K562 (cell line): ENCODE measurements at regions not wholly inside any gene's neighbourhood (a gene's known extent, or its start where the extent isn't known, plus 50 kb on each side); places are given as distances from the start of the nearest gene placed in this dataset.

Experiments
- ATAC-seq: fragments of 200-7000 bp; cut with Tn5 transposase; 3 replicates; pipeline ENCODE4 v1.9.1; 2020; ENCODE audit warnings: moderate library complexity
- BruUV-seq: library from RNA; stranded (reverse); fragments of 400-500 nt; replicated peaks from 2 replicates; lab custom pipeline; 2021; lab: Mats Ljungman, UMichigan
- CTCF ChIA-PET: fragments of 300-600 bp; formaldehyde crosslinking; extraction: SDS; loops from one replicate; lab custom pipeline; 2021; ENCODE audit warnings: low intra/inter-chr PET ratio; lab: Yijun Ruan, JAX
- POLR2A ChIA-PET: fragments of 300-600, 350-650 bp; sonication (Branson Sonifier 250); formaldehyde crosslinking; extraction: SDS; loops from one replicate; lab custom pipeline; 2021; ENCODE audit warnings: antibody characterized with exemption, inconsistent platforms; lab: Yijun Ruan, JAX
- DNase-seq, 4 experiments: peaks; one replicate each; pipeline versions ENCODE4 v3.0.0 to v3.0.0-alpha.2; 2011 to 2018; ENCODE audit warnings: low spot score in 3 of 4, mixed read lengths in 3 of 4; ENCODE audit errors: extremely low read depth in 1 of 4
- FAIRE-seq: peaks from 2 replicates; lab custom pipeline; 2011; peaks lifted over from hg19 to GRCh38; lab: Jason Lieb, UNC
- H2AFZ ChIP-seq: 2 replicates; pipeline ENCODE4 v1.6.0; 2011; ENCODE audit warnings: low read depth, low read length, control low read depth, inconsistent platforms
- H3K27ac ChIP-seq: fragments of 200-600 bp; 3 replicates; pipeline ENCODE4 v1.8.0; 2011; ENCODE audit warnings: low read depth, mild to moderate bottlenecking, control low read depth, inconsistent platforms, low read length, moderate library complexity, mixed read lengths; ENCODE audit errors: extremely low read depth
- H3K27me3 ChIP-seq, 2 experiments: fragments of 300-600 bp in 1 of 2; 2 replicates in 1 of 2; 3 replicates in 1 of 2; pipeline versions ENCODE4 v1.6.0 to v1.8.0; 2011; ENCODE audit warnings: inconsistent platforms in 2 of 2, low read length in 2 of 2, mild to moderate bottlenecking in 1 of 2, mixed read lengths in 1 of 2, moderate library complexity in 1 of 2; ENCODE audit not compliant: control insufficient read depth in 2 of 2, insufficient read depth in 2 of 2
- H3K36me3 ChIP-seq: fragments of 300-600 bp; 3 replicates; pipeline ENCODE4 v1.8.0; 2011; ENCODE audit warnings: mild to moderate bottlenecking, low read length, inconsistent platforms; ENCODE audit not compliant: control insufficient read depth, insufficient read depth
- H3K4me1 ChIP-seq, 2 experiments: fragments of 200-600 bp in 1 of 2; replicated peaks in 1 of 2; 2 replicates in 1 of 2; 3 replicates in 1 of 2; pipeline versions ENCODE4 v1.5.1 to v1.8.0; 2011; ENCODE audit warnings: inconsistent platforms in 2 of 2, low read length in 2 of 2, mild to moderate bottlenecking in 1 of 2, mixed read lengths in 1 of 2, moderate library complexity in 1 of 2; ENCODE audit not compliant: control insufficient read depth in 2 of 2, insufficient read depth in 2 of 2
- H3K4me2 ChIP-seq: 2 replicates; pipeline ENCODE4 v1.6.1; 2011; ENCODE audit warnings: low read length, control low read depth, inconsistent platforms, mixed read lengths; ENCODE audit not compliant: insufficient read depth
- H3K4me3 ChIP-seq: fragments of 200-600 bp; sonication (generic), shearing (Covaris generic); 2 replicates; pipeline ENCODE4 v1.5.1; 2016; ENCODE audit warnings: control low read depth, inconsistent platforms
- H3K79me2 ChIP-seq: fragments of 200-600 bp; 3 replicates; pipeline ENCODE4 v1.8.0; 2011; ENCODE audit warnings: low read length, inconsistent platforms; ENCODE audit not compliant: control insufficient read depth, insufficient read depth
- H3K9ac ChIP-seq, 2 experiments: 2 replicates each; pipeline versions ENCODE4 v1.6.0 to v1.6.1; 2011; ENCODE audit warnings: low read depth in 2 of 2, low read length in 2 of 2, control low read depth in 1 of 2, inconsistent platforms in 1 of 2, mild to moderate bottlenecking in 1 of 2, mixed read lengths in 1 of 2; ENCODE audit not compliant: insufficient read depth in 1 of 2
- H3K9me1 ChIP-seq: one replicate; pipeline ENCODE4 v1.6.0; 2011; ENCODE audit warnings: inconsistent platforms, mild to moderate bottlenecking, low read length, moderate library complexity; ENCODE audit not compliant: control insufficient read depth, insufficient read depth
- H3K9me3 ChIP-seq: replicated peaks from 2 replicates; pipeline ENCODE4 v1.5.1; 2011; ENCODE audit warnings: low read depth, low read length, inconsistent platforms; ENCODE audit not compliant: control insufficient read depth, insufficient read depth
- H4K20me1 ChIP-seq: replicated peaks from 2 replicates; pipeline ENCODE4 v1.6.1; 2011; ENCODE audit warnings: low read length, inconsistent platforms, mixed read lengths; ENCODE audit not compliant: control insufficient read depth, insufficient read depth
- TAF15 ChIP-seq: fragments of 200-400 bp; formaldehyde crosslinking; IDR thresholded peaks from 2 replicates; pipeline ENCODE4 v1.6.1; 2017; ENCODE audit warnings: mild to moderate bottlenecking, low read depth, low read length, moderate library complexity
- TBL1XR1 ChIP-seq, 2 experiments: IDR thresholded peaks; 2 replicates each; pipeline ENCODE4 v1.6.1; 2012; ENCODE audit warnings: improper control_type of control experiment in 2 of 2, low read length in 2 of 2, mild to moderate bottlenecking in 1 of 2
- ZNF23 ChIP-seq: fragments of 250-450 bp; sonication (Bioruptor Pico); IDR thresholded peaks from 2 replicates; pipeline ENCODE4 v1.4.0; 2020; ENCODE audit warnings: mild to moderate bottlenecking
- WGBS: fragments of 100-300 bp; shearing (Covaris generic); methylation state at CpG from one replicate; pipeline ENCODE4 v1.1.6; 2016; ENCODE audit warnings: low coverage, mixed read lengths; ENCODE audit not compliant: insufficient coverage; ENCODE audit errors: missing lambda C conversion rate; 5-methylcytosine and 5-hydroxymethylcytosine counted together
- in situ Hi-C: fragments of 300-500 bp; cut with MboI; formaldehyde crosslinking; loops from 4 replicates; pipeline ENCODE4 v1.15.0; 2018; ENCODE audit warnings: inconsistent platforms, mixed read lengths
- intact Hi-C: fragments of 100-400 bp; cut with micrococcal nuclease; formaldehyde crosslinking; loops from 2 replicates; pipeline ENCODE4 v1.14.2; 2022
- TF ChIP-seq, protein P1 (sequence below): fragments of 250-450 bp; sonication (Bioruptor Pico); IDR thresholded peaks from 2 replicates; pipeline ENCODE4 v1.8.0; 2022; ENCODE audit warnings: inconsistent platforms, mild to moderate bottlenecking, moderate library complexity, borderline replicate concordance
- TF ChIP-seq, protein P2 (sequence below): sonication (generic); formaldehyde crosslinking; IDR thresholded peaks from 2 replicates; pipeline ENCODE4 v1.5.0; 2020; ENCODE audit warnings: missing genetic modification reagents
- TF ChIP-seq, protein P3 (sequence below): sonication (generic); formaldehyde crosslinking; IDR thresholded peaks from 2 replicates; pipeline ENCODE4 v1.8.1; 2023; ENCODE audit warnings: mild to moderate bottlenecking, missing genetic modification reagents, moderate library complexity

DNA sequence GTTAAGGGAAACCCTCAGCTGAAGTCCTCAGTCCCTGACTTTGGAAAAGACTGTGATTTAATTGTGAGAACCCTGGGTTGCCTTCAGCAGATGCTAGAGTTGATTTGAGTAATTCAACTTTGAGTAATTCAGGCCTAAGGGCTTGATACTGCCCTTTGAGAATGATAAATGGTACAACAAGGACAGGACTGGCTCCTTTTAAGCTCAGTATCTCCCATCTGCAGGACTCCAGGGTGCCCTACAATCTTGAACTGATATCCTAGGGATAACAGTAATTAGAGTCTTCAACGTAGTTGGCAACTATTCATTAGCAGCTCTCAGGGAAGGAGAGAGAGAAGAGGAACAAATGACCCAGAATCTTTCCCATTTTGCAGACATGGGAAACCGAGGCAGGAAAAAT lies 186.4 kb downstream of the GATA3 start:
- Histone ChIP-seq H3K36me3 (no peaks in the 10 kb centered on the region), H3K27ac (no peak overlapping the region), H3K27me3 (no peaks in the 10 kb centered on the region; a peak in 2 of 5 replicates), H3K4me1 (no peaks in the 10 kb centered on the region), H2AFZ (no peak overlapping the region), H4K20me1 (no peaks in the 10 kb centered on the region), H3K9me1 (peaks cover 3% of the 10 kb centered on the region), H3K9ac (no peak overlapping the region), H3K9me3 (no peaks in the 10 kb centered on the region), H3K79me2 (no peaks in the 10 kb centered on the region), H3K4me3 (no peak overlapping the region), H3K4me2 (no peak overlapping the region)
- no TSS peak for BruUV-seq
- ChIA-PET CTCF (no interaction called here), POLR2A (no interaction called here)
- no peak for DNase-seq
- FAIRE-seq = no peak
- TF ChIP-seq ZNF23 (CRISPR knock-in tag) (no peak), TBL1XR1 (IDR thresholded peaks at IDR 0.05; ENCODE audit: low read length in 2 of 2) (no peak), TAF15 (no peak)
- TF ChIP-seq, protein P1, sequence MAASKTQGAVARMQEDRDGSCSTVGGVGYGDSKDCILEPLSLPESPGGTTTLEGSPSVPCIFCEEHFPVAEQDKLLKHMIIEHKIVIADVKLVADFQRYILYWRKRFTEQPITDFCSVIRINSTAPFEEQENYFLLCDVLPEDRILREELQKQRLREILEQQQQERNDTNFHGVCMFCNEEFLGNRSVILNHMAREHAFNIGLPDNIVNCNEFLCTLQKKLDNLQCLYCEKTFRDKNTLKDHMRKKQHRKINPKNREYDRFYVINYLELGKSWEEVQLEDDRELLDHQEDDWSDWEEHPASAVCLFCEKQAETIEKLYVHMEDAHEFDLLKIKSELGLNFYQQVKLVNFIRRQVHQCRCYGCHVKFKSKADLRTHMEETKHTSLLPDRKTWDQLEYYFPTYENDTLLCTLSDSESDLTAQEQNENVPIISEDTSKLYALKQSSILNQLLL (CRISPR knock-in tag) = no peak
- TF ChIP-seq, protein P2, sequence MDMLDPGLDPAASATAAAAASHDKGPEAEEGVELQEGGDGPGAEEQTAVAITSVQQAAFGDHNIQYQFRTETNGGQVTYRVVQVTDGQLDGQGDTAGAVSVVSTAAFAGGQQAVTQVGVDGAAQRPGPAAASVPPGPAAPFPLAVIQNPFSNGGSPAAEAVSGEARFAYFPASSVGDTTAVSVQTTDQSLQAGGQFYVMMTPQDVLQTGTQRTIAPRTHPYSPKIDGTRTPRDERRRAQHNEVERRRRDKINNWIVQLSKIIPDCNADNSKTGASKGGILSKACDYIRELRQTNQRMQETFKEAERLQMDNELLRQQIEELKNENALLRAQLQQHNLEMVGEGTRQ (CRISPR knock-in tag) = no peak
- TF ChIP-seq, protein P3, sequence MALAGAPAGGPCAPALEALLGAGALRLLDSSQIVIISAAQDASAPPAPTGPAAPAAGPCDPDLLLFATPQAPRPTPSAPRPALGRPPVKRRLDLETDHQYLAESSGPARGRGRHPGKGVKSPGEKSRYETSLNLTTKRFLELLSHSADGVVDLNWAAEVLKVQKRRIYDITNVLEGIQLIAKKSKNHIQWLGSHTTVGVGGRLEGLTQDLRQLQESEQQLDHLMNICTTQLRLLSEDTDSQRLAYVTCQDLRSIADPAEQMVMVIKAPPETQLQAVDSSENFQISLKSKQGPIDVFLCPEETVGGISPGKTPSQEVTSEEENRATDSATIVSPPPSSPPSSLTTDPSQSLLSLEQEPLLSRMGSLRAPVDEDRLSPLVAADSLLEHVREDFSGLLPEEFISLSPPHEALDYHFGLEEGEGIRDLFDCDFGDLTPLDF (CRISPR knock-in tag) = no peak
- 4% methylated on average over 2 of the region's 2 CpGs for WGBS
- in situ Hi-C loops = no loop called here
- intact Hi-C loops = no loop called here
- no peak for ATAC-seq
